ENCODE measurements at regions not wholly inside any gene's neighbourhood (a gene's known extent, or its start where the extent isn't known, plus 50 kb on each side); places are given as distances from the start of the nearest gene placed in this dataset.

DNA sequence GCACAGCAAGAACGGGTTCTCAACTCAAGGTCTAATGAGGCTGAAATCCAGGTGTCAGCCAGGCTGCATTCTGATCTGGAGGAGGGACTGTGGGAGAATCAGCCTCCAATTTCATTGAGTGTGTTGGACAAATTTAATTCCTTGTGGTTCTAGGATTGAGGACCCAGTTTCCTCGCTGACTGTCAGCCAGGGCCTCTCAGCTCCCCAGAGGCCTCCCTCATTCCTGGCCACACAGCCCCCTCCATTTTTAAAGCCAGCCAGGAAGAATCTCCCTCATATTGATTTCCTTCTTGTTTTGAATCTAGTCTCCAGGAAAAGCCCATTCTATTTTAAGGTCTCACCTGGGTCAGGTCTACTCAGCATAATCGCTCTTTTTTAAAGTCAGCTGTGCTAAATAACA, 73.7 kb upstream of the ARMC2 start:
- Histone ChIP-seq H3K4me1 (no peaks in the 10 kb centered on the region), H3K27me3 (no peaks in the 10 kb centered on the region), H3K36me3 (no peaks in the 10 kb centered on the region), H3K4me3 (no peak overlapping the region), H3K9me3 (no peaks in the 10 kb centered on the region), H3K27ac (no peak overlapping the region)
- 92 to 96% (median 94%) methylated on average over 3 of the region's 3 CpGs for WGBS, 5 donors
- intact Hi-C loops (cut with DNase I; ENCODE audit: low total_unique reads), result no loop called here
- DNase-seq, result no peak
- TF ChIP-seq POLR2AphosphoS5 (IDR thresholded peaks at IDR 0.05), result no peak
- TF ChIP-seq POLR2A (IDR thresholded peaks at IDR 0.05), result no peak
- TF ChIP-seq EP300 (IDR thresholded peaks at IDR 0.05), result no peak
- TF ChIP-seq, protein P1, sequence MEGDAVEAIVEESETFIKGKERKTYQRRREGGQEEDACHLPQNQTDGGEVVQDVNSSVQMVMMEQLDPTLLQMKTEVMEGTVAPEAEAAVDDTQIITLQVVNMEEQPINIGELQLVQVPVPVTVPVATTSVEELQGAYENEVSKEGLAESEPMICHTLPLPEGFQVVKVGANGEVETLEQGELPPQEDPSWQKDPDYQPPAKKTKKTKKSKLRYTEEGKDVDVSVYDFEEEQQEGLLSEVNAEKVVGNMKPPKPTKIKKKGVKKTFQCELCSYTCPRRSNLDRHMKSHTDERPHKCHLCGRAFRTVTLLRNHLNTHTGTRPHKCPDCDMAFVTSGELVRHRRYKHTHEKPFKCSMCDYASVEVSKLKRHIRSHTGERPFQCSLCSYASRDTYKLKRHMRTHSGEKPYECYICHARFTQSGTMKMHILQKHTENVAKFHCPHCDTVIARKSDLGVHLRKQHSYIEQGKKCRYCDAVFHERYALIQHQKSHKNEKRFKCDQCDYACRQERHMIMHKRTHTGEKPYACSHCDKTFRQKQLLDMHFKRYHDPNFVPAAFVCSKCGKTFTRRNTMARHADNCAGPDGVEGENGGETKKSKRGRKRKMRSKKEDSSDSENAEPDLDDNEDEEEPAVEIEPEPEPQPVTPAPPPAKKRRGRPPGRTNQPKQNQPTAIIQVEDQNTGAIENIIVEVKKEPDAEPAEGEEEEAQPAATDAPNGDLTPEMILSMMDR (IDR thresholded peaks at IDR 0.05), result no peak

DNA sequence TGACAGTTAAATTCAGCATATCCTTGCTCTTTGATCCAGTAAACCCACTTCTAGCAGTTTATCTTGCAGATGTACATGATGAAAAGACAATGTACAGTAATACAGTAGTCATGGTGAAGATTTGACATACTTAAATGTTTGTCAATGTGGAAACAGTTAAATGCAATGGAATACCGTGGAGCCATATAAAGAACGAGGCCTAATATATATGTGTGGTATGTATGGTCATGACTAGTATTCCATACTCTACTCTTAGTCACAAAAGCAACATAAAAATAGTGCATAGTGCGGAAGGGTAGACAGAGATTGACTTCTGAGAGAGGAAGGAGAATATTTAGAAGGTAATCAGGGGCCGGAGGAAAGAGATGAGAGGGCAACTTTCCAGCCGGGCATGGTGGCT, 70.7 kb upstream of the ARMC2 start:
- WGBS, 5 donors, result 74 to 96% (median 91%) methylated on average over 5 of the region's 5 CpGs
- no peak overlapping the region for H3K4me3 ChIP-seq
- TF ChIP-seq, protein P1 (IDR thresholded peaks at IDR 0.05), result no peak
- TF ChIP-seq POLR2AphosphoS5 (IDR thresholded peaks at IDR 0.05) (no peak), EP300 (IDR thresholded peaks at IDR 0.05) (no peak), POLR2A (IDR thresholded peaks at IDR 0.05) (no peak)
- no peak for DNase-seq
- no peaks in the 10 kb centered on the region for H3K9me3 ChIP-seq
- no peak overlapping the region for H3K27ac ChIP-seq
- H3K4me1 ChIP-seq, result peaks cover 4 to 15% (median 11%) of the 10 kb centered on the region in 4 donors
- intact Hi-C loops (cut with DNase I; ENCODE audit: low total_unique reads), result no loop called here
- no peaks in the 10 kb centered on the region for H3K27me3 ChIP-seq
- H3K36me3 ChIP-seq, result no peaks in the 10 kb centered on the region

DNA sequence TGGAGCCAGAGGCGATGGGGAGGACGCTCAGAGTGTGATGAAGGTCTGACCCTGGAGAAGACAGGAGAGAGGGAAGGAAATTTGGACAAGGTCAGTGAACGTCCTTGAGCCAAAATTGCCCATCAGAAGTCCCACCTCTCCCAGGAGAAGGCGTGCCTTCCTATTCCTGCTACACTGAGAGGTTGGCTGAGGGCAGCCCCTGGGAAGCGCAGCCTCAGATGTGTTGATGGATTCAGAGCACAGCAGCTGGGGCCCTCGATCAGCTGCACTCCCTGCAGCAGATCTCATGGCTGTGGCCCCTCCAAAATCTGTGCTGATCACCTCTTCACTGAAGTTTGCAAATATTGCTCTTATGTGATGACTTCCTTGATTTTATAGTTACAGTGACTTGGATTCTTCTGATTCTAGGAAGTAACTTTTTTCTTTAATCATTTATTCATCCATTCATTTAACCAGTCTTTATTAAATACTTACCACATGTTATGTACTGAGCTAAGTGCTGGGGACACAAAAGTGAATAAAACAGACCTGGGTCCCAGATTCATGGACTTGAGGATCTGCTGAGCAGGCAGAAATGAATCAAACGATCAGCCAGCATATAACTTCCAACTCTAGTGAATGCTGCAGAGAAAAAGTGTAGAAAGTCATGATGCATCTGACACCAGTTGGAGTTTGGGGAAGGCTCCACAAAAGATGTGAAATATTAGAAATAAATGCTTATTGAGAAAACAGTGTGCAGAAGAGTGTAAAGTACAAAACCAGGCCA, 69.6 kb upstream of the ARMC2 start:
- 84 to 89% (median 86%) methylated on average over 7 of the region's 7 CpGs for WGBS, 5 donors
- Histone ChIP-seq H3K4me1 (peaks cover 7 to 23% (median 18%) of the 10 kb centered on the region in 4 donors), H3K9me3 (no peaks in the 10 kb centered on the region), H3K27me3 (no peaks in the 10 kb centered on the region), H3K36me3 (no peaks in the 10 kb centered on the region), H3K4me3 (no peak overlapping the region), H3K27ac (no peak overlapping the region)
- DNase-seq, result no peak
- intact Hi-C loops (cut with DNase I; ENCODE audit: low total_unique reads), result no loop called here
- no peak for TF ChIP-seq POLR2AphosphoS5 (IDR thresholded peaks at IDR 0.05)
- no peak for TF ChIP-seq POLR2A (IDR thresholded peaks at IDR 0.05)
- TF ChIP-seq EP300 (IDR thresholded peaks at IDR 0.05), result no peak
- TF ChIP-seq, protein P1 (IDR thresholded peaks at IDR 0.05), result no peak

DNA sequence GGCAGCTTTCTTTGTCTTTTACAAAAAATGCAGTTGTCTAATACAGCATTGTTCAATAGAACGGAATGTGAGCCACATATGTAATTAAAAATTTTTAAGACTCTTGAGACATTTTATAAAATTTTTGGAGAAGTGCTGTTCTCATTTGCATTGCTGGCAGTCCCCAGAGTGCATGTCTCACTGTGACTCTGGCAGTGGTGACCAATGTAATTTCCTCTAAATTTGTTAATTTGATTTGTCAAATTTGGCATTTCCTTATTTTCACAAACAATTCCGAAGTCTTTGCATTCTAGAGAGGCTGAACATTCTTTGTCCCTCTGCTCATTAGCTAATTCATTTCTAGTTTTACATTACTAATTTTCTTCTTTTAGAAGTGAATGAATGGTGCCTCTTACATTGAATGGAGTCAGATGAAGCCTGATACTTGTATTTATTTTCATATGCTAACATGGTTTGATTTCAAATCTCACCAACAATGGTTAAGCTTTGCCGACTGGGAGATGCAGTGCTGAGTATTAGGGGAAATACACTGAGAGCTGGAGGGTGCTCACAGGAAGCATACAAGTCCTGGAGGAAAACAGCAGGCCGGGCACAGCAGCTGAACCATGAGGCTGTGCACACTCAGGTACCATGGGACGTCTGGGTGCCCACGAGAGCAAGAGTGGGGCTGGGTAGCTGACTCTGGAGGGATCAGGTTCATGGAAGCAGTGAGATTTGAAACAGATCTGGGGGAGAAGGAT, 68.5 kb upstream of the ARMC2 start:
- intact Hi-C loops (cut with DNase I; ENCODE audit: low total_unique reads), result loop anchor here (5.0 kb wide), 1 partner anchor 232 kb away; no protein-coding TSS in a partner anchor
- WGBS, 5 donors, result 74 to 85% (median 84%) methylated on average over 6 of the region's 6 CpGs
- no peak for DNase-seq
- TF ChIP-seq, protein P1 (IDR thresholded peaks at IDR 0.05), result no peak
- TF ChIP-seq POLR2A (IDR thresholded peaks at IDR 0.05), result no peak
- TF ChIP-seq EP300 (IDR thresholded peaks at IDR 0.05), result no peak
- peaks cover 7 to 23% (median 18%) of the 10 kb centered on the region in 4 donors for H3K4me1 ChIP-seq
- H3K36me3 ChIP-seq, result no peaks in the 10 kb centered on the region
- H3K27me3 ChIP-seq, result no peaks in the 10 kb centered on the region
- no peak overlapping the region for H3K27ac ChIP-seq
- H3K4me3 ChIP-seq, result no peak overlapping the region
- H3K9me3 ChIP-seq, result no peaks in the 10 kb centered on the region

Measured in stomach (tissue), 8 donors.